ENCODE measurements at regions not wholly inside any gene's neighbourhood (a gene's known extent, or its start where the extent isn't known, plus 50 kb on each side); places are given as distances from the start of the nearest gene placed in this dataset.
"Not testable (repeated sequence)": the region's sequence is repeated elsewhere in the genome, so short reads cannot be mapped to it uniquely, and the experiment has no call there.

DNA sequence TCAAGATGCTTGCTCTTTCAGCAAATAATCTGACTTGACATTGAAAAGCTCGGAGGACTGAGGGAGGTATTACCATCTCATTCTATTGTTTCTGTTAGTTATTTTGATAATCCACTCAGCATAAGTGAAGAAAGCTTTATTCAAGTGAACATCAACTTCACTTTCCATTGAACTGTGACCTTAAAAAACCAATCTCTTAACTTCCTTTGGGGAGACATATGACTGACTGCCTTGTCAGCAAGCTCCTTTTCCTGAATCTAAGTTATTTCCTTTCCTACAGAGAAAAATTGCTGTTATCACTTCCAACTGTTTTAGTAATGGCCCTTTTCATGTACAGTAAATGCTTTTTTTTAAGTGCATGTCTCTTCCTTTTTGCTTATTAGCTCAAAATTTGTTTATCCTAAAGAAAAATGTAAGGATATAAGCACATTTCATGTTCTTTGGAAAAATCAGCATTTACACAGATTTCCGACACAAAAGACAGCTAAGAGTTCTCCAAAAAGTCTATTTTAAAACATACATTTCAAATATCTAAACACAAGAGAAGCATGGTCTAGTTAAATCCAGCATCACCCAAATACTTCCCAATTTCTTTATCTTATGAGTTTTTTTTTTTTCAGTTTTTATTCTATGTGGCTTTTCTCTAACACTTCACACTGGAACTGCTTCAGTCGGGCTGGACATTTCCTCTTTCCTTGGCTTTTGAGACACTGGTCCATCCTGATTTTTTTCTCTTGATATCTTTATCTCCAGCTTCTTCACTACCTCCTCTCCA lies 117.9 kb upstream of the DAB2 start:
- DNase-seq (ENCODE audit: low spot score): no peak

DNA sequence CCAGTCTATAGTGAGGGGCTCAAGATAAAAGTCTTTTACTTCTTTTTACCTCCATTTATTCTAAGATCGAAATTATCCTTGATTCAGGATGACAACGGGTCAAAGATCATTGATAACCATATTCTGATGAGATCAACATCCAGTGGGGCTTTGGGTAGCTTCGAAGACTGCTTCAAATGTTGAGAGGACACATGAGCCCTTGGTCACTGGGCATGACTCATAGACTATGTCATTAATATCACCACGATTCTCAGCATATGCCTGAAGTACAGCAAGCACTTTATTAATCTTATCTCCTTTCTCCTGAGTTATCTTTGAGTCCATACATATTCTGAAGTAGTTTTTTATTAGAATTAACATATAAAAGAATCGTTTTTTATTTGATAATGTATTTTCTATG lies 117.1 kb upstream of the DAB2 start:
- no peak for DNase-seq (ENCODE audit: low spot score)

DNA sequence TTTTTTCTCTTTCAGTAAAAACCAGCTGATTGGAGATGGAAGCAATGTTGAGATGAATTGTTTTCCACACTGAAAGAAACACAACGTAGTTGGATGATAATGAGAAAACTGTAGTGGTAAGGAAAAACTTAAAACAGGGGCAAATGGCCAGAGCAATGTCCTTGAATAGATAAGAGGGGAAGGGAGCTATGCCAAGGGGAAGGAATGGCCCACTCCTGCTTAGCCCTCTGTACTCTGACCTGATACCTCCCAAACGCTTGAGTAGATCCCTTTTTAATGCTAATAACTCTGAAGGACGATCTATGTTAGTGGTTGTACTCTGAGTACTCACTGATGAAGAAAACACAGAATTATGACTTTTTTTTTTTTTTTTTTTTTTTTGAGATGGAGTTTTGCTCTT lies 114.7 kb upstream of the DAB2 start:
- no peak for DNase-seq (ENCODE audit: low spot score)

DNA sequence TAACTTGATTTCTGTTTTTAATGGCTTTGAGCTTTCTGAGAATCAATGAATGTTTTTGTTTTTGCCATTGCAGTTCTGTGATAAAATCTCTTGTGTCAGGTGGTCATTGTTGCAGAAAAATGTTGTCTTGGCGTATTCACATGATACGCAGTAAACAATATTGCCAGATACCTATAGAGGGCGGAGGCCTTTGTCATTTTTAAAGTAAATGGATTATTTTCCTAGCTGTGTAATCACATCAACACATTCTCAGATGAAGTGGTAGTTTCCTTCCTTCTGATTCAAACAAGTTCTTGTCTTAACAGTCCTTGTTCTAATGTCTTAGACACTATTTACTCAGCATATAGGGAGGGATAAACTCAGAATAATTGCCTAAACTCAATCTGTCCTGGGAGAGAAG lies 109.9 kb upstream of the DAB2 start:
- DNase-seq (ENCODE audit: low spot score): no peak

DNA sequence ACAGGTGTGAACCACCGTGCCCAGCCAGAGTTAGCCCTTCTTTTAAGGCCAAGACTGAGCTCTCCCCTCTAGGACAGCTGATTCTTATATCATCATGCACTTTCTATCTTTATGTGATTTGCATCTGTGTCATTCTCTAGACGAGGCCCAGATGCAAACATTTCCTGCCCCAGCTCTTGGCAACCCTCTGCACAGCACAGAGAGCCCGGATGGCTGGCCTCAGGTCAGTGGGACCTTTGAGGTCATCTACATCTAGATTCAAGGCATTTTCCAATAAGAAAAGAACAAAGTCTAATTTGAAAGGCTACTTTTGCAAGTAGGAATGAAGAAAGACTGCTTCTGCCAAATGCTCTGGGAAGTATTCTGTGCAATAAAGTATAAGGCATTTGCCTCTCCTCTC lies 109.0 kb upstream of the DAB2 start:
- DNase-seq (ENCODE audit: low spot score): no peak

DNA sequence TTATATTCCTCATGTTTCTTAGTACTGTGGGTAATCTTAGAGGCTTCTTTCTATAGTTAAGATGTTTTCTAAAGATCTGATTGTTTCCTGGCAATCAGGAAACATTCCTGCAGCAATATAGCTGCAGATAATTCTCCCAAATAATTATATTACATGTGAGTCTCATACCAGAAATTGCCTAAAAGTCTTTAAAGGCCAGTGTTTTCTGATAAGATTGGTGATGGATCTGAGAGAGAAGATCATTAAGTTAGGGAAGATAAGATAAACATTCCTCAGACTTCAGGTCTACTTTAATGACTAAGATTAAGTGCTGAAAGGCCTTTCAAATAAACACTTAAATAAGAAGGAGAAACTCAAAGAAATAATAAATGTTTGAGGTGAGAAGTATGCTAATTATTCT lies 107.7 kb upstream of the DAB2 start:
- no peak for DNase-seq (ENCODE audit: low spot score)

DNA sequence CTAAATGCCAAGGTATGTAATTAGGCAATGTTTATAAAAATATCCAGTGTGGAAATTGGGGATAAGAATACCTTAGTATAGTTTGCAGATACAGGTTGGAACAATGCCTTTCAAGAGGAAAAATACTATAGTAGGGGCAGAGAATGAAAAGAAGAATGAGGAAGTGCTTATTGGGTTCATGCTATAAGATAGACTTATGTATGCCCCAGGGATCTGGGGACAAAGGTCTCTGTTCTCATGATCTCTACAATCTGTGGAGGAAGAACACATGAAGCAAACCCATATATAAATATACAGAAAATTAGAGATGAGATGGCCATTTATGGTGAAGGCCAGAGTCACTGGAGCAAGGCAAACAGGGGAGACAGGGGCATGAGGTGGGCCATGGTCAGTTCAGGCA lies 106.5 kb upstream of the DAB2 start:
- no peak for DNase-seq (ENCODE audit: low spot score)

DNA sequence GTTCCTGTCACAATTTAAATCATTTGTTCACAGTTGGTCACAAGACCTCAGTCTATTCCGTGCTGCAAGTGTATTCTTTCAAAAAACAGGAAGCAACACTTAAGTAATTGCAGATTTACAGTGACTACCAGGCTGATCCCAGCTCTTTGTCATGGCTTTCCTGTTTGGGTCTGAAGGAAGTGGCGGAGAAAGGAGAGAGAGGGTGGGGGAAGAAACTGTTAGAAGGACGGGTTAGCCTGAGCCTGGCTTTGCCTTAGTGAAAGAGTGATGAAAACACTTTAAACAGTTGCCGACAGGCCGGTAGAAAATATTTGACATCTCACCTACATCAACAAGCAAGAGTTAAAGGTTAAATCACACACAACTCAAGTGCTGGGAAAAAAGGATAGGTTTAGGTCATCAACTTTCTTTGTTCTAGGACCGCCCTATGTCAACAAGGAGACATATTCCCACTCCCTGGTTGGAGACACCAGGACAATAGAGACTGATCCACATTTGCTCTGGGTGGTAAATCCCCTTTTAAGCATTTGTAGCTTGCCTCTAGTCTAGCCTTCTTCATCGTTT lies 102.2 kb upstream of the DAB2 start:
- DNase-seq (ENCODE audit: low spot score): no peak

DNA sequence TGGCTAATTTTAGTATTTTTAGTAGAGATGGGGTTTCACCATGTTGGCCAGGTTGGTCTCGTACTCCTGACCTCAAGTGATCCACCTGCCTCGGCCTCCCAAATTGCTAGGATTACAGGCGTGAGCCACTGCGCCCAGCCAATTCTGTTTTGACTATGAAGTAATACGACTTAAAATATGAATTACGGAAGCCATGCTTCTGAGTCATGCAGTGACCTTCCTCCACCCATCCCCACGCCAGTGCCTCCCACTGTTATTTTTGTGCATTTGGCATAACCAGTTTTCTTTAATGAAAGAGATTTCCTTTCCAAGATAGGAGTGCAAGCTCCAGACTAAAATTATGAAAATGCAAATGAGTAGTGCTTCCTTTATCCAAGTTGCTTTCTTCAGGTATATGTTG lies 101.0 kb upstream of the DAB2 start:
- not testable (repeated sequence) for DNase-seq (ENCODE audit: low spot score)

DNA sequence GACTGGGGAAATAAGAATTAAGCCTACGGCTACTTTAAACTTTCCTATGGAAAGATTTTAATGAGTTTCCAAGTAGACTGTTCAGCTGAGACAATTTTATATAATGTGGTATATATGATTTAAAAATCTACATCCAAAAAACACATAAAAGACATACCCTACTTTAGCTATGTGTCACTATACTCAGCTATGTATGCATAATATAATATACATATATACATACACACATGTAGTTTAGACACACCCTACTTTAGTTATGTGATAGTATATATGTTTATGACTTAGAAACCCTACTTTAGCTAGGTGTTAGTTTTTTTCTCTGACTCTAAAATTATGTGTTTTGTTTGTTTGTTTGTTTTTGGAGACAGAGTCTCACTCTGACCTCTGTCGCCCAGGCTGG lies 100.5 kb upstream of the DAB2 start:
- no peak for DNase-seq (ENCODE audit: low spot score)

DNA sequence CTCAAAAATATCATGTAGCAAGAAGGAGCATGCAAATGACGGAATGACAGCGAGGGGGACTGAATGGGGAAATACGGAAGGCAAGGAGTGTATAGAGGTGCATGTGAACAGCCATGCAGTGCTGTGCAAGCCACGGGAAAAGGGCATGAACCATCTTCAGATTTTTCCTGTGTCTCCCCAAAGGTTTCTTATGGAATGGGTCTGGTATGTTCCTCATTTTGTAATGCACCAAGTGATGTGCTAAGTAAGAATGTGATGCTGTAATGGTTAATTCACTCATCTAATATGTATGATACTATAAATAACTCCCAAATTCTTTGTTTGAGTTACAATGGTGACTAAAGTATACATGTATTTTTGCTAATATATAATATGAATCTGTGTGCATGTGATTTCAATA lies 99.0 kb upstream of the DAB2 start:
- DNase-seq (ENCODE audit: low spot score): no peak

DNA sequence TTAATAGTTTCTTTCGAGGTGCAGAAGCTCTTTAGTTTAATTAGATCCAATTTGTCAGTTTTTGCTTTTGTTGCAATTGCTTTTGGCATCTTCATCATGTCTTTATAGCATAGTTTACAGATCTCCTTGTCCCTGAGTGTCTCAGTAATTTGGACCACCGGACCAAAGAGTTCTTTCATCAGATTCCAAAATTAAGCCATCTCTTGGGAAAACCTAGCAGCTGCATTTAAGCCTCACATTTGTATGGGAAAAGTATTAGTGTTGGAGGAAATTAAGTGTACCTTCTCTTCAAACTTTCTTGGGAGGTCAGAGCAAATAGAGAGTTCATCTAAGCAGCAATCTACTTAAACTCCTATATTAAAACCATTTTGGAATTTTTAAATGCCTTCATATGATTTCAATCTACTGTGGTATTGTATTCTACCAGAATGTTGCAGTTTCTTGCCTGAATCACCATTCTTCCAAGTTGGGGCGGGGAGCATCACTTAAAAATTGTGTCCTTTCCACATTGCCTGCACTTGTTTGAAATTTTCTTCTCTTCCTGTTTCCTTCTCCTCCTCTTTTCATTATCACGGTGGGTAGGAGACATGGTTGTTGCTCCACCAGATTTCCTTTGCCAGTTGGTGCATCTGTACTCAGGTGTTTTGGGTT lies 97.3 kb upstream of the DAB2 start:
- no peak for DNase-seq (ENCODE audit: low spot score)

DNA sequence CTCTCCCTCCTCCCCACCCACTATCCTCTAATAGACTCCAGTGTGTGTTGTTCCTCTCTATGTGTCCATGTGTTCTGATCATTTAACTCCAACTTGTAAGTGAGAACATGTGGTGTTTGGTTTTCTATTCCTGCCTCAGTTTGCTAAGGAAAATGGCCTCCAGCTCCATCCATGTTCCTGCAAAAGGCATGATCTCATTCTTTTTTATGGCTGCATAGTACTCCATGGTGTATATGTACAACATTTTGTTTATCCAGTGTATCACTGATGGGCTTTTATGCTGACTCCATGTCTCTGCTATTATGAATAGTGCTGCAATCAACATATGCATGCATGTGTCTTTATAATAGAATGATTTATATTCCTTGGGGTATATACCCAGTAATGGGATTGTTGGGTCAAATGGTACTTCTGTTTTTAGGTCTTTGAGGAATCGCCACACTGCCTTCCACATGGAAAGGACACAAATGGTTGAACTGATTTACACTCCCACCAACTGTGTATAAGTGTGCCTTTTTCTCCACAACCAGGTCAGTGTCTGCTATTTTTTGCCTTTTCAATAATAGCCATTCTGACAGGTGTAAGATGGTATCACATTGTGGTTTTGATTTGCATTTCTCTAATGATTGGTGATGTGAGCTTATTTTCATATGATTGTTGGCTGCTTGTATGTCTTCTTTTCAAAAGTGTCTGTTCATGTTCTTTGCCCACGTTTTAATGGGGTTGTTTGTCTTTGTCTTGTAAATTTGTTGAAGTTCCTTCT lies 96.5 kb upstream of the DAB2 start:
- DNase-seq (ENCODE audit: low spot score): no peak

DNA sequence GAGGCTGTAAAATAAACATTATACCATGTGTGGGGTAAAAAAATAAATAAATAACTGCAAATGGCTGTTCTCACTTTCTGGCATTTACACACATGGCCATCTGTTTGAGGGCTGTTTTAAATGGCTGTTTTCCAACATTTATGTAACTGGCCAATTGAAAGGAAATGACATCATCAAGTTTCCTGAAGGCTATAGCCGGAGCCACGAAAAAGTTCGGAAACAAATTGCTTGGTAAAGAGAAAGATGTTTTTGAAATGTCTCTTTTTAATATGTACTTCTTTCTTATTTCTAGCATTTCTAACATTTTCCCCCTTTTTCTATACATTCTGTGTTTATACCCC lies 95.4 kb upstream of the DAB2 start:
- no peak for DNase-seq (ENCODE audit: low spot score)

DNA sequence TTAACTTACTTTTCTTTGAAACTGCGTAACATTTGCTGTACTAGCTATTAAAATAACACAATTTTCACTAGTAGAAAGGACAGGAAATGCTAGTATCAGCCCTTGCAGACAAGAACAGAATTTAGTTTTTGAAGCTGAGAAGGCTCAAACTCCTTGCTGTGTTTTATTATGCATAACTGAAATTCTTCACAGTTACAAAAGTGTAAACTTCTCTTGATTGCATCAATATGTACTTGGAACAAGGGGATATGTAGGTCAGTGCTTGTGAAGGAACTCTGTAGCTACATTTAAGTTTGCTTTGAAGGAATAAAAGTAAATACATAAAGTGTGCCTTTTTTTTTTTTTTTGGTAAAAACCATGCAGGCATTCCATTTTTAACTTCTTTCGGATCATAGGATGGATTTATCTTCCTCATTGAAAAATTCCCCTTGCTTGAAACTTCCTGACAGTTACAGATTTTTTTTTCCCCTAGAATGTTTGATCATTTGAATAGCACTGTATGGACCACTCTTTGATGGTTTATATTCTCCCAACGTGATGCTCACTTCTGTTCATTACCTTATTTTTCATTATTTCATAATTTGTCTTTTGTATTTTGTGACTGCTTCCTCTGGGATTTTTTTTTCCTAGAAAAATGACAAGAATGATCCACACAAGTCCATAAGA lies 94.9 kb upstream of the DAB2 start:
- DNase-seq (ENCODE audit: low spot score): no peak

DNA sequence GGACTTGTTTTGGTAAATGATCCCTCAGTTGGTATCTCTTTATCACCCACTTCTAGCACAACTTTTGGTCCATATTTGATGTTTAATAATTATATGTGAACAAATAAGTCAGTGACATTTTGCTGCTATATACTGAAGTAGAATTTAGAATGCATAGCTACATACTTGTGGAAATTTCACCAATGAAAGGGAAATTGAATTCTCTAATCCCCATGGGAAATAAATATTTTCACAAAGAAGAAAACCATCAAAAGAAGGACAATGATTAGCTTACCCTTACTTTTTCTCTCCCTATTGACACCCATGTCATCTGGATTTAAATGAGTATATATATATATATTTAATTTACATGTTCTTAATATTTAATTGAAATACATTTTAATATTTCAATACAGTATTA lies 94.3 kb upstream of the DAB2 start:
- no peak for DNase-seq (ENCODE audit: low spot score)

DNA sequence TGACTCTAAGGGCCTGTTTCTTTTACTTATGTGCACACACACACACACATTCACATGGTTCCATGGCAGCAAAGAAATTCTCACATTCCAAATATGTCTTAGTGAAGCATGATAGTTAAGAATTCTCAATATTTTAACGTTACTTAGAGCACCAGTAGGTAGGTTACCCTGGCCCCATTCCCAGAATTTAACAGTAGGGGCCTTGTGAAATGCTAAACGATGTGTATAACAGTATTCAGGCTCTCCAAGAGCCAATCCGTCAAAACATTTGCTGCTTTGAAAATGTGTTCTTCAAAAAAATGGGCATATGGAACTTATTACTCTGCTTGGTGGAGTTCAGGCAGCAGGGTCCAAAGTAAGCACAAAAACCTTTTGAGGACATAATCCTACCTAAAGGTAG lies 93.7 kb upstream of the DAB2 start:
- no peak for DNase-seq (ENCODE audit: low spot score)

DNA sequence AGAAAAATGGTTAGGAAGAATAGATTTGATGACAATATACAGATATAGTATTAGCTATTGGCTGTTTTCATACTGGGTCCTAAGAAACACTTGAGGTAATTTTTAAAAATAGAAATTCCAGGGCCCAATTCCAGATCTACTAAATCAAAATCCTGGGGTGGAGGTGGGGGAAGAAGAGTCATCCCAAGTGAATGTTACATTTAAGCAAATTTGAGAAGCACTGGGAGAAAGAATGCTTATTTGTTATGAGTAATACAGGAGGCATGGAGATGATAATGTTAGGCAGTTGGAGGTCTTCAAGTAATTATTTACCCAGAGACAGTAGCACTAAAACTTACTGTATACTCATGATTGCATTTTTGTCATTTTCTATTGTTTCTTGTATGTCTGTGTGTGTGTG lies 93.0 kb upstream of the DAB2 start:
- no peak for DNase-seq (ENCODE audit: low spot score)

DNA sequence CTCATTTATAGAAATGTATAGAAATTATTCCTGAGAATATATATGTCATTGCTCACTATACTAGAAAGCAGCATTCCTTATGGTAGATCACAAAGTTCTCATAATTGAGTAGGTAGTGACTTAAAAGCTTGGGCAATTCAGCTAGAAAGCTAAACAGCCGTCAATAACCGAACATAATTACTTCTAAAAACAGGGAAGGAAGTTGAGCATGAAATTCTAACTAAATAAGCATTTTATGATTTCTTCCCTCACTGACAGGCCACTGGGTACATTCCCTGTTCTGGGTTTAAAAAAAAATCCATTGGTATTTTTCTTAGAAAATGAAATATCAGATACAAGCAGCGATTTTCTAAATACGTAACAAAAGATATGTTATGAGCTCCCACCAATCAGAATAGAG lies 91.1 kb upstream of the DAB2 start:
- DNase-seq (ENCODE audit: low spot score): no peak

DNA sequence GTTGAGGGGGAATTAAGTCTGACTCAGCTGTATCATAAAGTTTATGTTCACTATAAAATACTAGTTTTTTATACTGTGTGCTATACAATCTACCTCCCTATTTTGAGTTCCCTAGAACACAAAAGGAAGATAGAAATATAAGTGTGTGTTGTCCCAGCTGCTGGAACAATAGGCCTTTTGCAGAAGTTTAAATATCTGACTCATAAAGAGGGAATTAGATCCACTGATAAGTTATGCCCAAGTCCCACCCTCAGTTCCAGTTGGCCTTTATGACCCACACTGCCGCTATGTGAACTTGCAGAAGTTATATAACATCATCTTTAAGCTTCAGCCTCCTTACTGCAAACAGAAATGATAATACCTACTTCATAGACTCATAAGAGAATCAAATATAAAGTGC lies 88.5 kb upstream of the DAB2 start:
- no peak for DNase-seq (ENCODE audit: low spot score)

DNA sequence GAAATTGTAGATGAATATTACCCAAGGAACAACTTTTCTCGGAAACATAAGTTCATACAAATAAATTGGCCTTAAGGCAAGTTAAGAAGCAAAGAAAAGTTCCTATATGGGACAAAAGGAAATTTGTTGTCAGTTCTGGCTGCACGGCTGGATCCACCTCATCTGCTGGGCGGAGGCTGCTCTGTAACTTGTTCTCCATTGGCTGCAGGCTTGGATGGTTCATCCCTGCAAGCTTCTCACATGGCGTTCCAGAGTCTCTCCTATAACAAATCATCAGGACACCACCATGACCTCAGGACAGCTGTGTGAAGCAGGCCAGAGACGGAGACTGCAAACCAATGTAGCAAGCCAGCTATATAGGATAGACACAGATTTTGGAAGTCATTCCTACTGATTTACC lies 81.4 kb upstream of the DAB2 start:
- DNase-seq (ENCODE audit: low spot score): no peak

DNA sequence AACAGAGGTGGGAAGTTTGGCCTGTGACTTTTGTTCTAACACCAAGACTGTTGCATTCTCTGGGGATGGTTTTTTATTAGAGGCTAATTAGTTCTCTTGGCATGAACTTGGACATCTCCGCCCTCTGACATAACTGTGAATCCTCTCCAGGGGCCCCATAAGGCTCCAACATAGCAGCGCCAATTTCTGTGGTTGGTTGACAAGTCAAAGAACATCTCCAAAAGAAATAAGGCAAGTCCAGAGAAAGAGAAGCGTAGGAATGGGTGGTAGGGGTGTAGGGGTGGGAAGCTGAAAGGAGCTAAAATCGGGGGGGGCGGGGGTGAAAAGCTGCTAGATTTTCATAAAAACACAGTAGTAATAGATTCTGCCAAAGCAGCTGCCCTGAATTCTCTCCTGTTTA lies 81.0 kb upstream of the DAB2 start:
- DNase-seq (ENCODE audit: low spot score): no peak

DNA sequence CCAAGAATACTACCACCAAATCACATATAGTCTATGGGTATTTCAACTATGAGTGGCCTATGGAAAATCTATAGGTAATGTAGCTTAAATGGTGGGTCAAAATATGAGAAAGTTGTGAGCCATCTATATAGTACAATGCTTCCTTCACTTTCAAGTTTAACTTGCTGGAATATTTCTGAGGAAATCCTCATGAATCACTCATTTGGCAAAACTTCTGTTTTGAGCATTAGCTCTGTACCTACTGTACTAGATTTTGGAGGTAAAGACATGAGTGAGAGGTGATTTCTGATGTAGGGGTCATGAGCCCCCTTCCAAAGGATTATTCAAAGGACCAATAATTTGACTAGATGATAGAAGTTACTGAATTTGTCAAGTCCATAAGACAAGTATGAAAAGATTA lies 80.6 kb upstream of the DAB2 start:
- DNase-seq (ENCODE audit: low spot score): no peak

All from NAMALWA (cell line).